GM12874 (cell line): ENCODE measurements at regions not wholly inside any gene's neighbourhood (a gene's known extent, or its start where the extent isn't known, plus 50 kb on each side); places are given as distances from the start of the nearest gene placed in this dataset.

Source experiments
- TF ChIP-seq, protein P1 (sequence below): IDR thresholded peaks from 2 replicates; pipeline ENCODE4 v1.5.1; 2011; ENCODE audit warnings: low read depth, mild to moderate bottlenecking, control low read depth, low read length, moderate library complexity; ENCODE audit not compliant: insufficient read depth

DNA sequence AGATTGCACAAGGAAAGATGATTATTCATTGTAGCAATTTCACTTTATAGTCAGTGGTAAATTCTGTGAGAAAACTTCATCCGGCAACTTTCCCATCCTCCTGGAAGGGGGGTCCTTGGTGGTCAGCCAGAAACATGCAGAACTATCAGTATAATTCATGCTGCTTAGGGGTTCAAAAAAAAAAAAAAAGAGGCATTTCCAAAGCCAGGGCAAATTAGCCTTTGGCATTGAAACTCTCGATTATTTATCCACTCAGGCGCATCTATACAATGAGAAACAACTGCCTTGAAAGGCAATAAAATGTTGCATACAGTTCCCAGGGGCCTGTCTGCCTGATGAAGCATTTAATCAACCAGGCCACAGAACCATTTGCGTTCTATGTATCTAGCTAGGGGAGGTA lies 263.3 kb downstream of the TMEM167A start:
- TF ChIP-seq, protein P1, sequence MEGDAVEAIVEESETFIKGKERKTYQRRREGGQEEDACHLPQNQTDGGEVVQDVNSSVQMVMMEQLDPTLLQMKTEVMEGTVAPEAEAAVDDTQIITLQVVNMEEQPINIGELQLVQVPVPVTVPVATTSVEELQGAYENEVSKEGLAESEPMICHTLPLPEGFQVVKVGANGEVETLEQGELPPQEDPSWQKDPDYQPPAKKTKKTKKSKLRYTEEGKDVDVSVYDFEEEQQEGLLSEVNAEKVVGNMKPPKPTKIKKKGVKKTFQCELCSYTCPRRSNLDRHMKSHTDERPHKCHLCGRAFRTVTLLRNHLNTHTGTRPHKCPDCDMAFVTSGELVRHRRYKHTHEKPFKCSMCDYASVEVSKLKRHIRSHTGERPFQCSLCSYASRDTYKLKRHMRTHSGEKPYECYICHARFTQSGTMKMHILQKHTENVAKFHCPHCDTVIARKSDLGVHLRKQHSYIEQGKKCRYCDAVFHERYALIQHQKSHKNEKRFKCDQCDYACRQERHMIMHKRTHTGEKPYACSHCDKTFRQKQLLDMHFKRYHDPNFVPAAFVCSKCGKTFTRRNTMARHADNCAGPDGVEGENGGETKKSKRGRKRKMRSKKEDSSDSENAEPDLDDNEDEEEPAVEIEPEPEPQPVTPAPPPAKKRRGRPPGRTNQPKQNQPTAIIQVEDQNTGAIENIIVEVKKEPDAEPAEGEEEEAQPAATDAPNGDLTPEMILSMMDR: no peak

DNA sequence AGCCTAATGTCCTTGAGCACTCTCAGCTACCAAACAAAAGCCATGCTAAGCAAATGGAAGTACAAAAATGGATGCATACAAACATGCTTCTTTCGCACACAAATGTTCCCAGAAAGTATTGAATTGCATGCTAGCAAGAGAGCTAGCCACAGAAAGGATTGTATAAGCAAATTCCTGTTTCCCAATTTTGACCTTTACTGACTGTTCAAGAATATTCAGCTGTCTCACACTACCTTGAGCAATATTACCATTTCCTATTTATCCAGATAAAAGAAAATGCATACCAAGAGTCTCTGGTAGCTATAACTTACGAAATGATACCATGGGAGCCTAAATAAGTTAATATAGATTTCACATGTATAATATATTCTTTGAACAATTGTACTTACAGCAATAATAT lies 264.6 kb downstream of the TMEM167A start:
- TF ChIP-seq, protein P1: no peak

DNA sequence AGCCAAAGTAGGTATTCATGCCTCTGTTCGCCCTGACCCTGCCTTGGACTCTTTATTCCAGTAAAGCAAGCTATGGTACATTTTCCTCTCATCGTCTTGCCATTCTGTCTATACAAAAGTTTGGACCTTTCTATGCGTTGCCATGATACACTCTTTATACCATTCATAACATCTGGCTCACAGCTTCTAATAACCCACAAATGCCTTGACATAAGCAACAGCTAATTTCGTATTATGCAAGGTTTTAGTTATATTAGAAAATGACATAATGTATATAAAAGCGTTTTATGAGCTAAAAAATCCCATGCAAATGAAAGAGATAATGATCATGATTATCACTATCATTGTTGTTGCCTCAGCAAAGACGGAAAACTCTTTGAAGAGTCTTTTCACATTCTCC lies 265.7 kb downstream of the TMEM167A start:
- TF ChIP-seq, protein P1: no peak

DNA sequence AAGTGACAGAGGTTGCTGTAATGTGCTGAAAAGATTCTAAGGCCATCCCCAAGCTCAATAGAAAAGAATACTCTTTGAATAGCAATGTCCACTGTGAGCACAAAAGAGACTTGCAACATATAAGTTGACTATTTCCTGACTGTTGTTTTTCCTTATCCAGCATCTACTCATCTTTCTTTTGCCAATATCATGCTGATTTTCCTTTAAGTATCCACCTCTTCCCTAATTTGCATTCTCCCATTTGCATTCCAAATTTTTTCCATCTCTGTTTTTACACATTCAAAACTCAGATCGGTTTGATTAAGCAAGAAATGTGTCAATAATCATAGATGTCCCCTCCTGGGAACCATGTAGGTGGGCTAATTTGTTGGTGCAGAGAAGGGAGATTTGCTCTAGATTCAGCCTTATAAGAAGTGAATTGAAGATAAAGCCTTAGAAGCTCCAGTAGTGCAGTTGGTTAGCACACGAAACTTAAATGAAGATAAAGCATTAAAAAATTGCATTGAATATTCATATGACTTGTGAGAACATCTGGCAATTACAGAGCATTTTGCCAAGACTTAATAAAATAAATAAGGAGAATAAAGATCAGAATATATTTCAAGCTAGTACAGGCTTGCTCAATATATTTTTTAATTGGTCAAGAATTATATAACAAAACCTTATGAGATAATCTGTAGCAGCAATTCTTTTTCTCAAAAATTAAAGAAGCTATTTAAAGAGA lies 267.6 kb downstream of the TMEM167A start:
- TF ChIP-seq, protein P1: no peak

DNA sequence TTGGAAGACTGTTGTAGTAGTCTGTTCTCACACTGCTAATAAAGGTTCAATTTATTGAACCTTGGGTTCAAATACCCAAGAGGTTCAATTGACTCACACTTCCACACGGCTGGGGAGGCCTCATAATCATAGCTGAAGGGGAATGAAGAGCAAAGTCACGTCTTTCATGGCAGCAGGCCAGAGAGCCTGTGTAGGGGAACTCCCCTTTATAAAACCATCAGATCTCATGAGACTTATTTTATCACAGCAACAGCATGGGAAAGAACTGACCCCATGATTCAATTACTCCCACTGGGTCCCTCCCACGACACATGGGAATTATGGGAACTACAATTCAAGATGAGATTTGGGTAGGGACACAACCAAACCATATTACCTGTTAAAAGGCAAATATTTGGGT lies 268.2 kb downstream of the TMEM167A start:
- TF ChIP-seq, protein P1: no peak

DNA sequence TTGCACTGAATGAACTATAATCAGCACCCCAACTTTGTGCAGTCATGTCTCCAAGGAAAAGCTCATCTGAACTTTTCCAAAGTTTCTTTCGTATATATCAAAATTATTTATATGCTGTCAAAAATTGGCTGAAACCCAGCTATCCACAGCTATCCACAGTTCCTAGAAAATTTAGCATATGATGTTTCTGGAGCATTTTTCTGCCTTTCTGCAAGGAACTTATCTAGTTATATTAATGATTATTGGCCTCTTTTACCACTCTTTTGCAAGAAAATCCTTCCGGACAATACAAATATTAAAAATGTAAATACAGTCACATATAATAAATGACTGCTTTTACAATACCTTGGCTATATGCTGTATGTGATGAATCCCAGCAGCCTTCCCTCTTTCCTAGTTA lies 270.2 kb downstream of the TMEM167A start:
- TF ChIP-seq, protein P1: no peak

DNA sequence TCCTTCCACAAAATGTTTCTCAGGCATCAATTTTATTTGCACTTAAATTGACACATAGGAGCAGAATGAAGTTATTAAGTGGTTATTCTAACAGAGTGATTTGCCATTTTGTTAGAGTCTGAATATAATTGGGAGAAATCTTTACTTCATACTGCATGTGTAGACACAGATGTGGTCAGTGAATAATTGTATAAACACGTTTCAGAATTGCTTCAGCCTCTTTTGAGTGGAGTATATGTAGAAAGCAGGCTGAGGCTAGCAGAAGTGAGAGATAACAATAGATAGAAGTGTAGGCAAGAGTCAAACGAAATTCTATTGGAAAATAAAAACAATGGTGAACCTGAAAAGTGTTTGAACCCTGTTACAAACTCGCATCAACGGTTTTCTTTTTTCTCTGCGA lies 270.7 kb downstream of the TMEM167A start:
- TF ChIP-seq, protein P1: no peak
